B cell (primary cell): ENCODE measurements at regions not wholly inside any gene's neighbourhood (a gene's known extent, or its start where the extent isn't known, plus 50 kb on each side); places are given as distances from the start of the nearest gene placed in this dataset.

Experiments
- ATAC-seq: fragments of 200-7000 bp; cut with Tn5 transposase; one replicate; pipeline ENCODE4 v1.10.0; 2021; ENCODE audit warnings: low read depth, mild to moderate bottlenecking, moderate number of reproducible peaks, moderate library complexity
- CTCF ChIA-PET: fragments of 350-600 bp; sonication (Branson Sonifier 250); formaldehyde crosslinking; loops from one replicate; lab custom pipeline; 2021; ENCODE audit warnings: antibody characterized with exemption, inconsistent platforms; lab: Charles Lee
- POLR2A ChIA-PET: fragments of 350-600 bp; sonication (Branson Sonifier 250); formaldehyde crosslinking; loops from one replicate; lab custom pipeline; 2021; ENCODE audit warnings: antibody characterized with exemption; lab: Charles Lee
- DNase-seq: peaks from one replicate; pipeline ENCODE4 v3.0.0; 2013
- H2AFZ ChIP-seq: 2 replicates; pipeline ENCODE4 v1.6.1; 2012; ENCODE audit warnings: mild to moderate bottlenecking, low read depth, low read length; ENCODE audit not compliant: insufficient read depth, poor library complexity, severe bottlenecking
- H3K27ac ChIP-seq, 2 donors: 1 replicate in 1 of 2; 2 replicates in 1 of 2; pipeline ENCODE4 v1.5.1; 2012 to 2013; ENCODE audit warnings: low read length in 2 of 2, mild to moderate bottlenecking in 2 of 2, moderate library complexity in 1 of 2
- H3K27me3 ChIP-seq, 4 experiments: fragments of 200-600 bp in 1 of 4; sonication (generic) in 1 of 4; replicated peaks in 1 of 4; 1 replicate in 2 of 4; 2 replicates in 2 of 4; pipeline versions ENCODE4 v1.6.1 to v1.7.0; 2013 to 2016; ENCODE audit warnings: low read length in 3 of 4, mild to moderate bottlenecking in 2 of 4, mixed read lengths in 1 of 4, moderate library complexity in 1 of 4; ENCODE audit not compliant: insufficient read depth in 4 of 4, control insufficient read depth in 3 of 4; ENCODE audit errors: control extremely low read depth in 1 of 4
- H3K36me3 ChIP-seq, 2 experiments: replicated peaks in 1 of 2; 1 replicate in 1 of 2; 2 replicates in 1 of 2; pipeline versions ENCODE4 v1.6.1 to v1.7.1; 2013; ENCODE audit warnings: low read length in 1 of 2; ENCODE audit not compliant: insufficient read depth in 2 of 2, control insufficient read depth in 1 of 2; ENCODE audit errors: control extremely low read depth in 1 of 2, extremely low read depth in 1 of 2
- H3K4me1 ChIP-seq, 2 donors: fragments of 200-600 bp in 1 of 2; sonication (generic) in 1 of 2; 1 replicate in 1 of 2; 2 replicates in 1 of 2; pipeline versions ENCODE4 v1.5.1 to v1.6.1; 2013 to 2017; ENCODE audit warnings: low read length in 2 of 2; ENCODE audit not compliant: control insufficient read depth in 2 of 2, insufficient read depth in 2 of 2
- H3K4me2 ChIP-seq: replicated peaks from 2 replicates; pipeline ENCODE3; 2012; ENCODE audit warnings: mild to moderate bottlenecking, low read depth, low read length; ENCODE audit not compliant: poor library complexity, severe bottlenecking
- H3K4me3 ChIP-seq, 5 experiments: fragments of 200-600 bp in 1 of 5; sonication (generic) in 1 of 5; 1 replicate in 3 of 5; 2 replicates in 2 of 5; pipeline versions ENCODE4 v1.5.1 to v1.7.0; 2011 to 2016; ENCODE audit warnings: low read length in 4 of 5, mild to moderate bottlenecking in 4 of 5, low read depth in 2 of 5, control low read depth in 1 of 5, moderate library complexity in 1 of 5; ENCODE audit not compliant: insufficient read depth in 1 of 5; ENCODE audit errors: control extremely low read depth in 1 of 5, extremely low read depth in 1 of 5
- H3K79me2 ChIP-seq: fragments of 200-600 bp; sonication (generic); one replicate; pipeline ENCODE4 v1.6.0; 2016; ENCODE audit warnings: low read length; ENCODE audit not compliant: control insufficient read depth, insufficient read depth
- H3K9ac ChIP-seq: fragments of 200-600 bp; sonication (generic); 2 replicates; pipeline ENCODE4 v1.6.1; 2017; ENCODE audit warnings: mild to moderate bottlenecking, low read length, moderate library complexity
- H3K9me3 ChIP-seq, 3 donors: one replicate each; pipeline versions ENCODE4 v1.6.1 to v1.7.1; 2013; ENCODE audit warnings: low read length in 2 of 3; ENCODE audit not compliant: control insufficient read depth in 2 of 3, insufficient read depth in 1 of 3; ENCODE audit errors: control extremely low read depth in 1 of 3
- H4K20me1 ChIP-seq: 2 replicates; pipeline ENCODE4 v1.6.0; 2012; ENCODE audit warnings: mild to moderate bottlenecking, low read length; ENCODE audit not compliant: insufficient read depth, control insufficient read depth, poor library complexity, severe bottlenecking
- H3K27ac Mint-ChIP-seq: one replicate; pipeline ENCODE4 v1.8.0; 2021; ENCODE audit warnings: mixed read lengths
- H3K27me3 Mint-ChIP-seq: one replicate; pipeline ENCODE4 v1.8.0; 2021; ENCODE audit warnings: mixed read lengths
- H3K4me1 Mint-ChIP-seq: one replicate; pipeline ENCODE4 v1.8.0; 2021; ENCODE audit warnings: mixed read lengths
- H3K4me3 Mint-ChIP-seq: one replicate; pipeline ENCODE4 v1.8.0; 2021; ENCODE audit warnings: mixed read lengths
- H3K9me3 Mint-ChIP-seq: one replicate; pipeline ENCODE4 v1.8.0; 2022; ENCODE audit warnings: mixed read lengths; ENCODE audit not compliant: insufficient read depth
- CTCF ChIP-seq: fragments of 200-600 bp; IDR thresholded peaks from one replicate; pipeline ENCODE4 v1.8.0; 2022; ENCODE audit warnings: antibody characterized with exemption, mild to moderate bottlenecking
- EZH2 ChIP-seq: IDR thresholded peaks from 2 replicates; pipeline ENCODE4 v1.6.1; 2012; ENCODE audit warnings: borderline replicate concordance, low read depth, mild to moderate bottlenecking, moderate library complexity, low read length; ENCODE audit not compliant: insufficient read depth, poor library complexity, severe bottlenecking
- WGBS: methylation state at CpG from one replicate; pipeline ENCODE4 v1.1.5; 2013; ENCODE audit warnings: missing lambda C conversion rate; ENCODE audit not compliant: insufficient coverage; 5-methylcytosine and 5-hydroxymethylcytosine counted together
- intact Hi-C: fragments of 100-400 bp; cut with micrococcal nuclease; formaldehyde crosslinking; loops from one replicate; pipeline ENCODE4 v1.10.0; 2022

- H3K9ac ChIP-seq, result no peak overlapping the region
- H3K27me3 ChIP-seq, result no peaks in the 10 kb centered on the region
- Mint-ChIP-seq H3K4me1 (no peaks in the 10 kb centered on the region), H3K9me3 (no peaks in the 10 kb centered on the region), H3K27ac (no peak overlapping the region), H3K27me3 (no peaks in the 10 kb centered on the region), H3K4me3 (no peak overlapping the region)
- H3K4me3 ChIP-seq, result no peak overlapping the region
- no peaks in the 10 kb centered on the region for H4K20me1 ChIP-seq
- H2AFZ ChIP-seq, result no peak overlapping the region
- ATAC-seq, result no peak
- no peaks in the 10 kb centered on the region for H3K9me3 ChIP-seq
- H3K27ac ChIP-seq, result no peak overlapping the region
- H3K4me1 ChIP-seq, result no peaks in the 10 kb centered on the region
- H3K79me2 ChIP-seq, result no peaks in the 10 kb centered on the region
- H3K36me3 ChIP-seq, result no peaks in the 10 kb centered on the region
- intact Hi-C loops, result no loop called here
- POLR2A ChIA-PET, result no interaction called here
- no peak overlapping the region for H3K4me2 ChIP-seq
- TF ChIP-seq EZH2 (no peak), CTCF (no peak)
- CTCF ChIA-PET, result no interaction called here
- DNase-seq, result no peak
- WGBS, result 100% methylated on average over 1 of the region's 3 CpGs
These were observed 191.3 kb upstream of the TMEM161B start for GRCh38 chr5:88459971-88460370.

- Histone ChIP-seq H3K4me3 (no peak overlapping the region), H4K20me1 (no peaks in the 10 kb centered on the region), H3K79me2 (no peaks in the 10 kb centered on the region), H3K27ac (no peak overlapping the region), H3K4me1 (no peaks in the 10 kb centered on the region), H3K36me3 (no peaks in the 10 kb centered on the region), H3K9ac (no peak overlapping the region), H2AFZ (no peak overlapping the region), H3K9me3 (no peaks in the 10 kb centered on the region), H3K4me2 (no peak overlapping the region), H3K27me3 (no peaks in the 10 kb centered on the region)
- TF ChIP-seq EZH2, result no peak
- TF ChIP-seq CTCF, result no peak
- POLR2A ChIA-PET, result no interaction called here
- peaks cover 5% of the 10 kb centered on the region for H3K27me3 Mint-ChIP-seq
- H3K4me3 Mint-ChIP-seq, result no peak overlapping the region
- ATAC-seq (no peak), DNase-seq (no peak)
- H3K27ac Mint-ChIP-seq, result no peak overlapping the region
- WGBS, result no CpG with 5 or more reads among the region's 1 CpG
- intact Hi-C loops, result no loop called here
- no peaks in the 10 kb centered on the region for H3K4me1 Mint-ChIP-seq
- no peaks in the 10 kb centered on the region for H3K9me3 Mint-ChIP-seq
- CTCF ChIA-PET, result no interaction called here
These were observed 184.2 kb upstream of the TMEM161B start for GRCh38 chr5:88452820-88453219.
